HEK293 (cell line): ENCODE measurements at regions not wholly inside any gene's neighbourhood (a gene's known extent, or its start where the extent isn't known, plus 50 kb on each side); places are given as distances from the start of the nearest gene placed in this dataset.

Experiments used
- CTCF ChIA-PET: fragments of 350-600 bp; formaldehyde crosslinking; extraction: SDS; loops from one replicate; lab custom pipeline; 2021; ENCODE audit warnings: antibody characterized with exemption; lab: Yijun Ruan, JAX
- POLR2A ChIA-PET: fragments of 300-600 bp; formaldehyde crosslinking; extraction: SDS; loops from one replicate; lab custom pipeline; 2020; ENCODE audit warnings: antibody characterized with exemption, inconsistent platforms; lab: Yijun Ruan, JAX
- H3K27ac ChIP-seq: fragments of 200-500 bp; sonication (Bioruptor generic); 2 replicates; pipeline ENCODE4 v1.5.1; 2014; ENCODE audit warnings: low read depth, low read length, control low read depth, inconsistent platforms; ENCODE audit errors: extremely low read depth
- H3K36me3 ChIP-seq, 2 experiments: fragments of 200-500 bp in 1 of 2; sonication (Bioruptor generic) in 1 of 2; 1 replicate in 1 of 2; 2 replicates in 1 of 2; pipeline ENCODE4 v1.5.1; 2014 to 2017; ENCODE audit warnings: inconsistent platforms in 2 of 2, low read length in 2 of 2; ENCODE audit not compliant: control insufficient read depth in 2 of 2, insufficient read depth in 1 of 2
- H3K4me1 ChIP-seq: fragments of 200-500 bp; sonication (Bioruptor generic); 2 replicates; pipeline ENCODE4 v1.5.1; 2014; ENCODE audit warnings: mild to moderate bottlenecking, low read length, inconsistent platforms; ENCODE audit not compliant: control insufficient read depth, insufficient read depth
- H3K4me3 ChIP-seq: 2 replicates; pipeline ENCODE4 v1.5.1; 2011; ENCODE audit warnings: low read depth, mild to moderate bottlenecking, control low read depth, low read length, moderate library complexity
- H3K9me3 ChIP-seq: fragments of 200-500 bp; sonication (Bioruptor generic); 2 replicates; pipeline ENCODE4 v1.5.1; 2014; ENCODE audit warnings: low read depth, low read length, inconsistent platforms; ENCODE audit not compliant: control insufficient read depth, insufficient read depth
- OSR2 ChIP-seq: fragments of 450-650 bp; formaldehyde crosslinking; IDR thresholded peaks from 2 replicates; pipeline ENCODE4 v1.5.1; 2016; ENCODE audit warnings: missing biosample characterization, missing genetic modification characterization
- PATZ1 ChIP-seq: fragments of 450-650 bp; formaldehyde crosslinking; IDR thresholded peaks from 2 replicates; pipeline ENCODE4 v1.5.1; 2016; ENCODE audit warnings: missing biosample characterization, missing genetic modification characterization
- SCRT2 ChIP-seq: fragments of 450-650 bp; formaldehyde crosslinking; IDR thresholded peaks from 2 replicates; pipeline ENCODE4 v1.5.1; 2016; ENCODE audit warnings: missing biosample characterization, missing genetic modification characterization
- ZEB2 ChIP-seq: fragments of 450-650 bp; formaldehyde crosslinking; IDR thresholded peaks from 2 replicates; pipeline ENCODE4 v1.5.1; 2016; ENCODE audit warnings: missing biosample characterization, missing genetic modification characterization
- ZNF140 ChIP-seq: fragments of 450-650 bp; formaldehyde crosslinking; IDR thresholded peaks from 2 replicates; pipeline ENCODE4 v1.5.1; 2016; ENCODE audit warnings: missing biosample characterization, missing genetic modification characterization
- ZNF221 ChIP-seq: fragments of 450-650 bp; formaldehyde crosslinking; IDR thresholded peaks from 2 replicates; pipeline ENCODE4 v1.5.1; 2017; ENCODE audit warnings: missing biosample characterization, missing genetic modification characterization, borderline replicate concordance
- ZNF341 ChIP-seq: fragments of 450-650 bp; formaldehyde crosslinking; IDR thresholded peaks from 2 replicates; pipeline ENCODE4; 2016; ENCODE audit warnings: low read depth, missing biosample characterization, missing genetic modification characterization
- ZNF366 ChIP-seq: fragments of 450-650 bp; formaldehyde crosslinking; conservative IDR thresholded peaks from 2 replicates; pipeline ENCODE4 v1.5.1; 2016; ENCODE audit warnings: missing biosample characterization, missing genetic modification characterization
- ZNF37A ChIP-seq: fragments of 450-650 bp; IDR thresholded peaks from 2 replicates; pipeline ENCODE4 v1.5.1; 2018; ENCODE audit warnings: missing biosample characterization, missing genetic modification characterization
- ZNF391 ChIP-seq: fragments of 450-650 bp; formaldehyde crosslinking; IDR thresholded peaks from 2 replicates; pipeline ENCODE4 v1.5.1; 2016; ENCODE audit warnings: low read depth, missing biosample characterization, missing genetic modification characterization, borderline replicate concordance
- ZNF398 ChIP-seq: fragments of 450-650 bp; formaldehyde crosslinking; IDR thresholded peaks from 2 replicates; pipeline ENCODE4 v1.5.1; 2017; ENCODE audit warnings: missing biosample characterization, missing genetic modification characterization
- ZNF560 ChIP-seq: fragments of 450-650 bp; formaldehyde crosslinking; IDR thresholded peaks from 2 replicates; pipeline ENCODE4 v1.5.1; 2017; ENCODE audit warnings: missing biosample characterization, missing genetic modification characterization, borderline replicate concordance
- ZNF645 ChIP-seq: fragments of 450-650 bp; formaldehyde crosslinking; IDR thresholded peaks from 2 replicates; pipeline ENCODE4; 2016; ENCODE audit warnings: missing biosample characterization, missing genetic modification characterization
- ZNF654 ChIP-seq: fragments of 450-650 bp; formaldehyde crosslinking; IDR thresholded peaks from 2 replicates; pipeline ENCODE4 v1.5.1; 2016; ENCODE audit warnings: low read depth, missing biosample characterization, missing genetic modification characterization
- ZNF768 ChIP-seq: fragments of 450-650 bp; formaldehyde crosslinking; IDR thresholded peaks from 2 replicates; pipeline ENCODE4 v1.5.1; 2018; ENCODE audit warnings: missing biosample characterization, mild to moderate bottlenecking, missing genetic modification characterization
- ZNF776 ChIP-seq: fragments of 450-650 bp; formaldehyde crosslinking; IDR thresholded peaks from 2 replicates; pipeline ENCODE4 v1.5.0; 2017; ENCODE audit warnings: missing biosample characterization, missing genetic modification characterization, borderline replicate concordance
- ZNF830 ChIP-seq: fragments of 450-650 bp; IDR thresholded peaks from 2 replicates; pipeline ENCODE4 v1.5.0; 2018; ENCODE audit warnings: missing biosample characterization, missing genetic modification characterization, low read depth, mild to moderate bottlenecking, moderate library complexity
- TF ChIP-seq, protein P1 (sequence below): fragments of 450-650 bp; formaldehyde crosslinking; IDR thresholded peaks from 2 replicates; pipeline ENCODE4 v1.5.1; 2016; ENCODE audit warnings: missing biosample characterization, missing genetic modification characterization
- TF ChIP-seq, protein P2 (sequence below): fragments of 450-650 bp; formaldehyde crosslinking; IDR thresholded peaks from 2 replicates; pipeline ENCODE4 v1.5.1; 2017; ENCODE audit warnings: missing biosample characterization, missing genetic modification characterization
- TF ChIP-seq, protein P3 (sequence below): fragments of 450-650 bp; formaldehyde crosslinking; IDR thresholded peaks from 2 replicates; pipeline ENCODE4 v1.5.1; 2016; ENCODE audit warnings: missing biosample characterization, missing genetic modification characterization

- TF ChIP-seq, protein P1, sequence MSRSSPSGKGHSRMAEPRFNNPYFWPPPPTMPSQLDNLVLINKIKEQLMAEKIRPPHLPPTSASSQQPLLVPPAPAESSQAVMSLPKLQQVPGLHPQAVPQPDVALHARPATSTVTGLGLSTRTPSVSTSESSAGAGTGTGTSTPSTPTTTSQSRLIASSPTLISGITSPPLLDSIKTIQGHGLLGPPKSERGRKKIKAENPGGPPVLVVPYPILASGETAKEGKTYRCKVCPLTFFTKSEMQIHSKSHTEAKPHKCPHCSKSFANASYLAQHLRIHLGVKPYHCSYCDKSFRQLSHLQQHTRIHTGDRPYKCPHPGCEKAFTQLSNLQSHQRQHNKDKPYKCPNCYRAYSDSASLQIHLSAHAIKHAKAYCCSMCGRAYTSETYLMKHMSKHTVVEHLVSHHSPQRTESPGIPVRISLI, result no peak
These were observed 120.8 kb downstream of the ZNF518B start (continued) for GRCh38 chr4:10336471-10336870.

- no peaks in the 10 kb centered on the region for H3K4me1 ChIP-seq
- no peak overlapping the region for H3K27ac ChIP-seq
- H3K4me3 ChIP-seq, result no peak overlapping the region
- ChIA-PET CTCF (no interaction called here), POLR2A (no interaction called here)
- no peaks in the 10 kb centered on the region for H3K36me3 ChIP-seq
- no peaks in the 10 kb centered on the region for H3K9me3 ChIP-seq
- TF ChIP-seq ZNF391 (tag by site-specific recombination) (no peak), ZNF560 (tag by site-specific recombination) (no peak), ZNF366 (no peak), ZNF645 (tag by site-specific recombination) (no peak), OSR2 (tag by site-specific recombination) (no peak), ZNF776 (tag by site-specific recombination) (no peak), ZNF768 (tag by site-specific recombination) (no peak), ZNF654 (tag by site-specific recombination) (no peak), ZNF37A (no peak), ZNF140 (tag by site-specific recombination) (no peak), ZEB2 (tag by site-specific recombination) (no peak), ZNF398 (tag by site-specific recombination) (no peak), SCRT2 (no peak), ZNF221 (no peak), PATZ1 (no peak), ZNF830 (tag by site-specific recombination) (no peak), ZNF341 (tag by site-specific recombination) (no peak)
- TF ChIP-seq, protein P2, sequence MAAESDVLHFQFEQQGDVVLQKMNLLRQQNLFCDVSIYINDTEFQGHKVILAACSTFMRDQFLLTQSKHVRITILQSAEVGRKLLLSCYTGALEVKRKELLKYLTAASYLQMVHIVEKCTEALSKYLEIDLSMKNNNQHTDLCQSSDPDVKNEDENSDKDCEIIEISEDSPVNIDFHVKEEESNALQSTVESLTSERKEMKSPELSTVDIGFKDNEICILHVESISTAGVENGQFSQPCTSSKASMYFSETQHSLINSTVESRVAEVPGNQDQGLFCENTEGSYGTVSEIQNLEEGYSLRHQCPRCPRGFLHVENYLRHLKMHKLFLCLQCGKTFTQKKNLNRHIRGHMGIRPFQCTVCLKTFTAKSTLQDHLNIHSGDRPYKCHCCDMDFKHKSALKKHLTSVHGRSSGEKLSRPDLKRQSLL (tag by site-specific recombination), result no peak
- TF ChIP-seq, protein P3, sequence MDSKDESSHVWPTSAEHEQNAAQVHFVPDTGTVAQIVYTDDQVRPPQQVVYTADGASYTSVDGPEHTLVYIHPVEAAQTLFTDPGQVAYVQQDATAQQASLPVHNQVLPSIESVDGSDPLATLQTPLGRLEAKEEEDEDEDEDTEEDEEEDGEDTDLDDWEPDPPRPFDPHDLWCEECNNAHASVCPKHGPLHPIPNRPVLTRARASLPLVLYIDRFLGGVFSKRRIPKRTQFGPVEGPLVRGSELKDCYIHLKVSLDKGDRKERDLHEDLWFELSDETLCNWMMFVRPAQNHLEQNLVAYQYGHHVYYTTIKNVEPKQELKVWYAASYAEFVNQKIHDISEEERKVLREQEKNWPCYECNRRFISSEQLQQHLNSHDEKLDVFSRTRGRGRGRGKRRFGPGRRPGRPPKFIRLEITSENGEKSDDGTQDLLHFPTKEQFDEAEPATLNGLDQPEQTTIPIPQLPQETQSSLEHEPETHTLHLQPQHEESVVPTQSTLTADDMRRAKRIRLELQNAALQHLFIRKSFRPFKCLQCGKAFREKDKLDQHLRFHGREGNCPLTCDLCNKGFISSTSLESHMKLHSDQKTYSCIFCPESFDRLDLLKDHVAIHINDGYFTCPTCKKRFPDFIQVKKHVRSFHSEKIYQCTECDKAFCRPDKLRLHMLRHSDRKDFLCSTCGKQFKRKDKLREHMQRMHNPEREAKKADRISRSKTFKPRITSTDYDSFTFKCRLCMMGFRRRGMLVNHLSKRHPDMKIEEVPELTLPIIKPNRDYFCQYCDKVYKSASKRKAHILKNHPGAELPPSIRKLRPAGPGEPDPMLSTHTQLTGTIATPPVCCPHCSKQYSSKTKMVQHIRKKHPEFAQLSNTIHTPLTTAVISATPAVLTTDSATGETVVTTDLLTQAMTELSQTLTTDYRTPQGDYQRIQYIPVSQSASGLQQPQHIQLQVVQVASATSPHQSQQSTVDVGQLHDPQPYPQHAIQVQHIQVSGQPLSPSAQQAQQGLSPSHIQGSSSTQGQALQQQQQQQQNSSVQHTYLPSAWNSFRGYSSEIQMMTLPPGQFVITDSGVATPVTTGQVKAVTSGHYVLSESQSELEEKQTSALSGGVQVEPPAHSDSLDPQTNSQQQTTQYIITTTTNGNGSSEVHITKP (tag by site-specific recombination), result no peak
These were observed 122.2 kb downstream of the ZNF518B start for GRCh38 chr4:10335050-10335449.
